NCI-H146 (cell line): ENCODE measurements at regions not wholly inside any gene's neighbourhood (a gene's known extent, or its start where the extent isn't known, plus 50 kb on each side); places are given as distances from the start of the nearest gene placed in this dataset.
"Not testable (repeated sequence)": the region's sequence is repeated elsewhere in the genome, so short reads cannot be mapped to it uniquely, and the experiment has no call there.

Source experiments
- DNase-seq: peaks from one replicate; lab custom pipeline; 2025; lab: John Stamatoyannopoulos, UW

DNA sequence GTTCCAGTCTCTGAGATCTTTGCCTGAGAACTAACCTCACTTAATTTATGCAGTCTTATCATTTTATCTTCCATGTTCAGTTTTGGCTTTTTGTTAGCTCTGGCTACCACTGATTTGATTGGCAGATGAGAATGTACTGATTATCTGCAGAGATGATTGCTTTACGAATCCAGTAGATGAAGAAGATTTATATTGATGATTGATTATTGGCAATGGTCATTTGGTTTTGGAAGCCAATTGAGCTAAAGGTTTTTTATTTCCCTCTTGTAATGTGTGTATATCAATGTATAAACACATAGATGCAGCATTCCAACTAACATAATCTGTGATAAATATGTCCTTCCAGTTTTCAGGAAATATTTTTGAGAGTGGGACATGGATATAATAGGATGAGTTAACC is 763.6 kb downstream of the CDH11 start:
- DNase-seq, result no peak

- DNase-seq, result no peak
Measured at GRCh38 chr16:64356267-64356666, 765.6 kb downstream of the CDH11 start.

GRCh38 chr16:64352246-64352645 is 769.6 kb downstream of the CDH11 start:
- no peak for DNase-seq

DNA sequence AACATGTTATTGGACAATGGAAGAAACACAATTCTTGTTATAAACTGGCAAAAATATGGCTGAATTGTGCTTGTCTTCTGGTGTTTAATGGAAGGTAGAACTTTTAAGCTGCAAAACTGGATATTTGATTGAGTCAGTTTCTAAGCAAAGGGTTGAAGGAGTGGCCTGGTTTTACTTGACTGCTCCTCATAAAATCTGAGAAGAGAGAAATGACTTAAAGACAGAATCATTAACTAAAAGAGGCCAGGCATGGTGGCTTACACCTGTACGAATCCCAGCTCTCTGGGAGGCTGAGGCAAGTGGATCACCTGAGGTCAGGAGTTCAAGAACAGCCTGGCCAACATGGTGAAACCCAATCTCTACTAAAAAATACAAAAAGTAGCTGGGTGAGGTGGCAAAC is 770.7 kb downstream of the CDH11 start:
- no peak for DNase-seq

DNA sequence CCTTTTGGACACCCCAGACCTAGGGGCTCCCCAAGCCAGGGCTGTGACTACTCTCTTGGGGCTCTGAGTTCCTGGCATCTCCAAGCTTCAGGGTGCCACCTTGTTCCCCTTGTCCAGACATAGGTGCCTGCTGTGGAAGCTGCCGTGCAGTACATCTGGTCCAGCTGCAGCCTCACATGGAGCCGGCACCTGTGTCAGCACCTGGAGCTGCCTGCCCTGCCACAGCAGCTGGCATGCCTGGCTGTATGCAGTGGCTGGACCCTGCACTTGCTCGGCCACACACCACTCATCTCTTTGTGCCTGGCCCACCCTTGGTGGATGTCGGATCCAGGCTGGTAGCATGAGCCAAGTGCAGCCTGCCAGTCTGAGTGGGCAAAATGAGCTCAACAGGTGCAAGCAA is 775.8 kb downstream of the CDH11 start:
- DNase-seq, result peak; percentile 1

DNA sequence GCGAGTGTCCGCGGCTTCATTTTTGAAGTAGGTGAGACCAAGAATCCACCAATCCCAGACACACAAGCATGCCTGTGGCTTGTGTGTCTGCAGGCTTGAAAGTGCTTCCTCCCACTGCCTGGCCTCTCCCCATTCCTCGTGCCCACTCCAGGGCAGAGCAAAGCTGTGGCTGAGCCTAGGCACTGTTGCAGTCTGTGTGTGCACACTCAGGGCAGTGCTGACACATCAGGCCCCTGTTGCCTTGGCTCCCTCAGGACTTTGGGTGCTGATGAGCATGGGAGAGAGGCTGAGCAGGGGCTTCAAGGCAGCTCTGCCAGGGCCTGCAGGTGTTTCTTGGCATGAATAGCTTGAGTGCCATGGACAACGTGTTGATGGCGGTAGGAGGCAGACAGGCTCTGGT is 776.7 kb downstream of the CDH11 start:
- DNase-seq, result no peak

DNA sequence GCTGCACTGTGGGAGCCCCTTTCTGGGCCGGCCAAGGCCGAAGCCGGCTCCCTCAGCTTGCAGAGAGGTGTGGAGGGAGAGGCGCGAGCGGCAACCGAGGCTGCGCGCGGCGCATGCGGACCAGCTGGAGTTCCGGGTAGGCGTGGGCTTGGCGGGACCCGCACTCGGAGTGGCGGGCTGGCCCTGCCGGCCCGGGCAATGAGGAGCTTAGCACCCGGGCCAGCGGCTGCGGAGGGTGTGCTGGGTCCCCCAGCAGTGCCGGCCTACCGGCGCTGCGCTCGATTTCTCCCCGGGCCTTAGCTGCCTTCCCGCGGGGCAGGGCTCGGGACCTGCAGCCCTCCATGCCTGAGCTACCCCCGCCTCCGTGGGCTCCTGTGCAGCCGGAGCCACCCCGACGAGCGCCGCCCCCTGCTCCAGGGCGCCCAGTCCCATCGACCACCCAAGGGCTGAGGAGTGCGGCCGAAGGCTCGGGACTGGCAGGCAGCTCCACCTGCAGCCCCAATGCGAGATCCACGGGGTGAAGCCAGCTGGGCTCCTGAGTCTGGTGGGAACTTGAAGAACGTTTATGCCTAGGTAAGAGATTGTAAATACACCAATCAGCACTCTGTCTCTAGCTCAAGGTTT is 777.9 kb downstream of the CDH11 start:
- not testable (repeated sequence) for DNase-seq

- DNase-seq, result no peak
Measured at GRCh38 chr16:64343061-64343819, 778.6 kb downstream of the CDH11 start.

GRCh38 chr16:64341336-64341735 is 780.5 kb downstream of the CDH11 start:
- DNase-seq, result not testable (repeated sequence)

DNA sequence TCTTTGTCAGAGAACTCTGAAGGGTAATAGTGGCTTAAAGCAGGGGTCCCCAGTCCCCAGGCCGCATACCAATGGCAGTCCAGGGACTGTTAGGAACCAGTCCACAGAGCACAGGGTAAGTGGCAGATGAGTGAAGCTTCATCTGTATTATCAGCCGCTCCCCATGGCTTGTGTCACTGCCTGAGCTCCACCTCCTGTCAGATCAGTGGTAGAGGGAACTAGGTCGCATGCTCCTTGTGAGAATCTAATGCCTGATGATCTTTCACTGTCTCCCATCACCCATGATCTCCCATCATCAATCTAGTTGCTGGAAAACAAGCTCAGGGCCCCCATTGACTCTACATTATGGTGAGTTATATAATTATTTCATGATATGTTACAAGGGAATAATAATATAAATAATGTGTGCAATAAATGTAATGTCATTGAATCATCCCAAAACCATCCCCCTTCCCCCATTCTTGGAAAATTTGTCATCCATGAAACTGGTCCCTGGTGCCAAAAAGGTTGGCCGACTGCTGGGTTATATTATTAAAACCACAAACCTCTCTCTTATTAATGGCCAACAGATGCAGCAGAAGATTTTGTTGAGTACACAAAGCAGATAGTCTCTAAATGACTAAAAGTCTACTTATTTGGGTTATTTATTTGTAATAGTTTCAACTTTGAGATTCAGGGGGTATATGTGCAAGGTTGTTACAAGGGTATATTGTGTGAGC is 782.7 kb downstream of the CDH11 start:
- DNase-seq, result no peak

GRCh38 chr16:64321881-64322280 is 800.0 kb downstream of the CDH11 start:
- no peak for DNase-seq

GRCh38 chr16:64321066-64321465 is 800.8 kb downstream of the CDH11 start:
- no peak for DNase-seq

DNA sequence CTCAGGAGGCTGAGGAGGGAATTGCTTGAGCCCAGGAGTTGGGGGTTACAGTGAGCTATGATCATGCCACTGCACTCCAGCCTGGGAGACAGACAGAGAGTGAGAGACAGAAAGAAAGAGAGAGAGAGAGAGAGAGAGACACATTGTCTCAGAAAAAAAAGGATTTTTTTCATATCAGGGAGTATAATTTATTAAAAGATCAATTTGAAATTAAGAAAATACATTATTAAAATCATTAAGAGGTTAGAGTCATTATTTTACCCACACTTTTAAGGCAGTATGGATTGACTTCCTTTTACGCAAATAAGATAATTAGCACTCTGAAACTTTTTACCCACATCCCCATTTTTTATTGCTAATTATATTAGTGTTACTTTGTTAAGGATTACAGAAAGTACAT is 804.3 kb downstream of the CDH11 start:
- no peak for DNase-seq

GRCh38 chr16:64313726-64314125 is 808.1 kb downstream of the CDH11 start:
- DNase-seq, result no peak

DNA sequence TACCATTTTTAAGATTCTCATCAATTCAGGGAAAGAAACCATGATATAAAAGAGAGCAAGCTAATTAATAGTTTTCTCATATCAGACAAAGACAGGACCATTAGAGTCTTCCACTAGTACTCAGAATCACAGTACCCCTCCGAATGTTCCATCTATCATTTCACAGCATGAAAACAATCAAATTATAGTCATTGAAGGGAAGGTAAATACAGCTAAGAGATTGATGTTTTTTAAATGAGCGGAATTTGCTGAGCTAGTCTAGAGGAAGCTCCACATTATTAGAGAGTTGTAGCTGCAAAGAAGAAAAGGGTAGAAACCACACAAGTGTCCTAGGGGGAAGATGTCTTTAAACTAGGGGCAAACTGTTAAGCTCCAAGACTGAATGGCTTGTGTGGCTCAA is 808.9 kb downstream of the CDH11 start:
- peak; percentile 8 for DNase-seq

- no peak for DNase-seq
Measured at GRCh38 chr16:64312292-64312691, 809.6 kb downstream of the CDH11 start.

- DNase-seq, result no peak
Measured at GRCh38 chr16:64311241-64311640, 810.6 kb downstream of the CDH11 start.

DNA sequence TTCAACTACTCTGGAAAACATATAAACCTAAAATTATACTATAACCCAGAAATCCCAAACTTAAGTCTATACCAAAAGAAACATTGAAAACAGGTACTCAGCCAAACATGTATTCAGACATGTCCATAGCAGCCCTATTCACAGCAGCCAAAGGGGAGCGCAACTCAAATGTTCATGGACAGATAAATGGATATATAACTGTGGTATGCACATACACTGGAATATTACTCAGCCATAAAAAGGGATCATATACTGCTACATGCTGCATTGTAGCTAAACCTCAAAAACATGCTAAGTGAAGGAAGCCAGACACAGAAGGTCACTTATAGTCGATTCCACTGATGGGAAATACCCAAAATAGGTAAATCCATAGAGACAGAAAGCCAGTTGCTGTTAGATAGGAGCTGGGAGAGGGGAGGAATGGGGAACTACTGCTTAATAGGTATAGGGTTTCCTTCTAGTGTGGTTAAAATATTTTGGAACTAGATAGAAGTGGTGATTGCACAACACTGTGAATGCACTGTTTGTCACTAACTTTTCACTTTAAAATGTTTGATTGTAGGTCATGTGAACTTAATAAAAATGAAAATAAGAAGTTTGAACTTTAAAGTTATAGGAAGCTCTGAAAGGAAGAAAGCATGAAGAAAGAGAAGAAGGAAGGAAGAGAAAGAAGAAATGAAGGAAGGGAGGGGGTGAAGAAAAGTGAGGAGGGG is 812.3 kb downstream of the CDH11 start:
- DNase-seq, result no peak

DNA sequence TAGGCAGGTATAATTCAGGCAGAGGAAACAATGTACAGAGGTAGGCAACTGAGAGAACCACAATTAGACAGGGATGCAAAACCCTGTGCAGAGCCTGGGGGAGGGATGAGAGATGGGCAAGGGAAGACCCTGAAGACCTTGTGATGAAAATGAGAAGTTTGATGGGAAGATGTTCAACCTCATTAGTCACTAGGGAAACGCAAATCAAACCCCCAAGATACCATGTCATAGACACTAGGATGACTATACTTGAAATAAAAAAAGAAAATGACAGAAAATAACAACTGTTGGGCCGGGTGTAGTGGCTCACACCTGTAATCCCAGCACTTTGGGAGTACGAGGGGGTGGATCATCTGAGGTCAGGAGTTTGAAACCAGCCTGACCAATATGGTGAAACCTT is 813.1 kb downstream of the CDH11 start:
- no peak for DNase-seq

DNA sequence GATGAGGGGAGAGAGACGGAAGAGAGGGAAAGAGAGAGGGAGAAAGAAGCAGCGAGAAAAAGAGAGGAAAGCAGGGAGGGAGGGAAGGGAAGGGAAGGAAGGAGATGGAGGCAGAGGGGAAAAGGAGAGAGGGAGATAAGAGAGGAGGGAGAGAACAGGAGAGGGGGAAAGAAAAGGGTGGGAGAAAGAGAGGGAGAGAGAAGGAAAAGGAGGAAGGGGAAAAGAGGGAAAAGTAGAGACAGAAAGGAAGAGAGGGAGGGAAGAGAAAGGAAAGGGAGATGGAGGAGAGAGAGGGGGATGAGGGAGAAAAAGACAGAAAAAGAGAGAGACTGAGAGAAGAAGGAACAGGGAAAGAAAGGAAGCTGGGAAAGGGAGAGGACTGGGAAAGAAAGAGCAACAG is 814.4 kb downstream of the CDH11 start:
- no peak for DNase-seq

GRCh38 chr16:64305663-64306062 is 816.2 kb downstream of the CDH11 start:
- DNase-seq, result no peak

DNA sequence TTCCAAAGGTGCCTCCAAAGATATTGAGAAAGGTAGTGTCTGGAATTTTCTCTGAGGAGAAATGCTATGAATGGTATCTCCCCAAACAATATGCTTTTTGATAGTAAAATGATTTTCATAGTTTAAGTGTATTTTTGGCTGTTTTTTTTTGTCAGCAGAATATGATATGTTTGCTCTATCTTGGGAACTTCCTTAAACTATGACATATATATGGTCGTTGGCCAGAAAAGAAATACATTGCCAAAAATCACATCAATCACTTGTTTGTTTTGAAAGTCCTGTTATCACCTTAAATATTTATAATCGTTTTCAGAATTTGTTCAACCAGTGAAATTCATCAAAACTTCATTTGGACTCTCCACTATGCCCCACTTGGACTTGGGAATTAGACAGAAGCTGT is 816.9 kb downstream of the CDH11 start:
- DNase-seq, result no peak

- DNase-seq, result peak; percentile 31
Measured at GRCh38 chr16:64304396-64304795, 817.5 kb downstream of the CDH11 start.
